HG02870 (cell line): ENCODE measurements at regions not wholly inside any gene's neighbourhood (a gene's known extent, or its start where the extent isn't known, plus 50 kb on each side); places are given as distances from the start of the nearest gene placed in this dataset.

Experiments
- ATAC-seq: cut with Tn5 transposase; IDR thresholded peaks from one replicate; pipeline ENCODE4 v1.9.1; 2021; ENCODE audit warnings: mild to moderate bottlenecking, moderate library complexity; ENCODE audit not compliant: unreplicated experiment

- ATAC-seq: no peak
Measured at GRCh38 chr7:130926001-130926691, 192.1 kb upstream of the KLF14 start.

DNA sequence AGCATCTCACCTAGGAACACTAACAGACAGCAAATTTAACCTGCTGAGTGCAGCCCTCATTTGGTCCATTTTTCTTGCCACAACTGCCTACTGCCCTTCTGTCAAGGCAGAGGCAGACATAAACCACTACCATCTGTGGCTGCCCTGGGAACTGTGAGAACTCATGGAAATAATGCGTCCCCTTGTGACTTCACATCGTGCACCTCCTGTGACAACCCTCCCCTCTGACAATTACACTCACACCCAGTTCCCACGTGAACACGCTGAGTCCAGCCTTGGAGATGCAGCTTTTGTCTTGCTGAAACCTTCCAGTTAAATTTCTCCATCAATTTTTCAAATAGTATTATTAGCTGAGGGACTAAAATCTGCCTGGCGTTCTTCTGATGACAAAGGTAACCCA is 193.1 kb upstream of the KLF14 start:
- no peak for ATAC-seq

- ATAC-seq: no peak
Measured at GRCh38 chr7:130927564-130927963, 193.6 kb upstream of the KLF14 start.

DNA sequence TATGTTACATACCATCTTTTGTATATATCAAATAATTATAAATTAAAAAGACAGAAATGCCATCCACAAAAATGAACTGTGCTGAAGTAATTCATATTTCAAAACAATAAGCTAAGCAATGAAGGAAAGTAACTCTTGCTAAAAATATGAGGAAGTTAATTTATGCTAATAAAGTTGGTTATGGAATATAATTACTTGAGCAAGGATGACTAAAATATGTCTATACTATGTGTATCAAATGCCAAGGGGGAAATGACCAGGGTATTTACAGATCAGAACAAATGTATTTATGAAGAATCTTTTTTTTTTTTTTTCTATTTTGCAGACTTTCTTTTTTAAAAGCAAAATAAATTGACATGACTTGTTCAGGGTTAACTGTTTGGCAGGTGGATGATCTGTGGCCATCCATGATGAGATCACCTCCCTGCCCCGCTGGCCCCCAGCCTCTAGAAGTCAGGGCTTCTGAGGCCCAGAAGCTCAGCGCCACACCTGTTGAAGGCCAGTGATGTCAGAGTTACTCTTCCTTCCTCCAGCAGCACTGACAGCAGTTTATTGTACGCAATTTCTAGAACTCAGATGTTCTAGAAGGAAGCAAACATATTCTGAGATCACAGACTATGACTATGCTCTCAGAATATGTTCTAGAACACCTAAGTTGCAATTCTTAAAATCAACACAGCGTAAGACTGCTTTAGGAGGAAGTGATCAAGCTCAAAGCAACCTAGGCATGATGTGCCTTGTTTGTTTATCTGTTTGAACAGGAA is 196.1 kb upstream of the KLF14 start:
- peak; percentile 29 for ATAC-seq

GRCh38 chr7:130930681-130931080 is 196.7 kb upstream of the KLF14 start:
- ATAC-seq: no peak

DNA sequence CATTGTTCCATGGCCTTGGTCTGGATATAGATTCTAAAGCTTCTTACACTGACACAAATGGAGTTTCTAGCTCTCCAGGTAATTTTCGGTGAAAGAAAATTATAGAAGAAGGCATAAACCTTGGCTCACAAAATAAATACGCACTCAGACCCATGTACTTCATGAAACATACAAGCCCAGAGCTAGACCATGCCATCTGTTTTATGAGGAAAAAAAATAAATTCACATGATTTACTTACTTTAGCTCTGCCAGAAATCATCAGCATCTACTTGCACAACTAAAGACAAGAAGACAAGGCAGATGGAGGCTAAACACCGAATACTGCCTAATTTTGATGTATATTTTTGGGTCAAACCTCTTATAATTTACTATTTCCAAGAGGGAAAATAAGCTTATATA is 197.4 kb upstream of the KLF14 start:
- no peak for ATAC-seq

DNA sequence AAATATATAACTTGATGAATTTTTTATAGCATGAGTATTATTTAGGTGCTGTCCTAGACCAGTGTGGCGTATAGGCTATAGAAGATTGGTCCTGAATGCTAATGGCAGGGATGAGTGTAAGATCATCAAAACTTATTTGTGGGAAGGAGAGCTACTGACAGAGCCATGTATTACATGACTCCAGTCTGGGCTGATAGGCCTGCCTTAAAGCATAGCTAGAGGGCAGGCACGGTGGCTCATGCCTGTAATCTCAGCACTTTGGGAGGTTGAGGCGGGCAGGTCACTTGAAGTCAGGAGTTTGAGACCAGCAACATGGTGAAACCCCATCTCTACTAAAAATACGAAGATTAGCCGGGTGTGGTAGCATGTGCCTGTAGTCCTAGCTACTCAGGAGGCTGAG is 198.1 kb upstream of the KLF14 start:
- ATAC-seq: no peak

DNA sequence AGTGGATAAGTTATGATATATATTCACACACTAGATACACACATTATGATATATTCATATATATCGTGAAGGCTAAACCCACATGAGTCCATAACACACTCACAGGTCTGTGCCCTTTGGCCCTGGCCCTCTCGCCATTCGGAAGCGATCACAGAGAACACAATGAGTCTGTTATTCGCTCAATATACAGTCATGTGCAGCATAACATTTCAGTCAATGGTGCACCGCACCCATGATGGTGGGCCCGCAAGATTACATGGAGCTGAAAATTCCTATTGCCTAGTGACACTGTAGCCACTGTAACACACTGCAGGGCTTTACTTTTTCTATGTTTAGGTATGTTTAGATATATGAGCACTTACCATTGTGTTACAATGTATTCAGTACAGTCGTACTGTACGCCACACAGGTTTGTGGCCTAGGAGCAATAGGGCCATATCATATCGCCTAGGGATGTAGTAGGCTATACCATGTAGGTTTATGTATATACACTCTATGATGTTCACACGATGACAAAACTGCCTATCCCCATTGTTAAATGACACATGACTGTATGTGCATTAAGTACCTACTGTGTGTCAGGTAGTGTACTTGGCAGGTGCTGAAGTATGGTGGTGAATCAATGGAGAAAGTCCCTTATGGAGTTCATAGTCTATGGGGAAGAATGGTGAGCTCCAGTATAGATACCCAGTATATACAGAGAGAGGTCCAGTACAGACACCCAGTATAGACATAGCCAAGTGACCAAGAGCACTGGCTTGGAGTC is 198.8 kb upstream of the KLF14 start:
- ATAC-seq: no peak

DNA sequence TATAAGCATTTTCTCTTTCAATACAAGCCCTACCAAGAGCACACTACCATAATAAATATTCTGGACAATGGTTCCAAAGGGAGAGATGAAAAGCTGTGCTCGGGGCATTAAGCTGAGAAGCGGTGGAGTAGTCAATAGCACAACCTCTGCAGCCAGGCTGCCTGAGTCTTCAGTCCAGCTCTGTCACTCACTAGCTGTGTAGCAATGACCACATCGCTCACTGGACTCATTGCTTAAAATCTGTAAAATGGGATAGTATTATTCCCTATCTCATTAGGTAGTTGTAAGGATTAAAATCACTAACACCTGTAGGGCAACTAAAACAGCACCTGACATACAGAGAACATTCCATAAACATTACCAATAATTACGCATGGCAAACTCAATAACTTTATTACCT is 199.9 kb upstream of the KLF14 start:
- no peak for ATAC-seq

GRCh38 chr7:130935564-130936157 is 201.7 kb upstream of the KLF14 start:
- ATAC-seq: no peak

- ATAC-seq: no peak
Measured at GRCh38 chr7:130936202-130936931, 202.4 kb upstream of the KLF14 start.

- no peak for ATAC-seq
Measured at GRCh38 chr7:130937016-130937415, 203.0 kb upstream of the KLF14 start.

DNA sequence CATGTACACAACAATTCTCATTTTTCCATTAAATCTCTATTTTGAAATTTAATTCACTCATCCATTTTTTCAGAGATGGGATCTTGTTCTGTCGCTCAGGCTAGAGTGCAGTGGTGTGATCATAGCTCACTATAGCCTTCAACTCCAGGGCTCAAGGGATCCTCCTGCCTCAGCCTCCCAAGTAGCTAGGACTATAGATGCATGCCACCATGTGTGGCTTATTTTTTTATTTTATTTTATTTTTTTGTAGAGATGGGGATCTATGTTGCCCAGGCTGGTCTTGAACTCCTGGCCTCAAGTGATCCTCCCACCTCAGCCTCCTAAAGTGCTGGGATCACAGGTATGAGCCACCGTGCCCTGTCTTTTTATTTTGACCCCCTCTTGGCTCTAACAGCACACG is 203.8 kb upstream of the KLF14 start:
- ATAC-seq: no peak

GRCh38 chr7:130938661-130939060 is 204.7 kb upstream of the KLF14 start:
- ATAC-seq: no peak

DNA sequence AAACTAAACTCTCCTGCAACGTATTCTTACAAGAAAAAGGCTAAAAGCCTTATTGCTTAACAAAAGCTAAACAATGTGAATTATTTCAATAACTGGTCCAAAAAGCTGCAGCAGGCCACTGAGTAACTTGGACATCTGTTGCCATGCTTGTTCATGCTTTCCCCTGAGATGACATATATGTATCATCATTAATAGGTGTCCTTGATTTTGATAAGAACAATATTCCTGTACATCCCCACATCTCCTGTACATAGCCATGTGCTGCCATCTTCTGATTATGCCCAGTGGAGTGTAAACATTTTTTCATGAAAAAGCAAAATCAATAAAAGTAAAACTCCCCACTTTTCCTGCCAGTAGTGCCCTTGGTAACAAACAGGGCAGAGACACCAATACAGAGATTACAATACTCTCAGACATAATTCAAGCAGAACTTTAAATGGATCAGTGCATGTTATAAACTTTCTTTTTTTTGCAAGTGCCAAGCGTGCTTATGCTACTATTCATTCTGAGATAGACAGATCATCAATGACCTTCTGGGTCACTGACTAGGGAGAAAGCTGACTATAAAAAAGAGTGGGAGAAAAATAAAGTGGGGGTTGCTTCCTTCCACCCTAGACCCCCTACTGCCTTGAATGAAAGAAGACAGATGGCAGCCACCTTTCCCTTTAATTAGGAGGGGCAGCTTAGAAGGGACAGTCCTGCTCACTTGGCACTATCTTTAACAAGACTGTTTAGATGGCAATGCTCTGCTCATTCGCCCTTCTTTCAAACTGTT is 205.5 kb upstream of the KLF14 start:
- ATAC-seq: no peak

DNA sequence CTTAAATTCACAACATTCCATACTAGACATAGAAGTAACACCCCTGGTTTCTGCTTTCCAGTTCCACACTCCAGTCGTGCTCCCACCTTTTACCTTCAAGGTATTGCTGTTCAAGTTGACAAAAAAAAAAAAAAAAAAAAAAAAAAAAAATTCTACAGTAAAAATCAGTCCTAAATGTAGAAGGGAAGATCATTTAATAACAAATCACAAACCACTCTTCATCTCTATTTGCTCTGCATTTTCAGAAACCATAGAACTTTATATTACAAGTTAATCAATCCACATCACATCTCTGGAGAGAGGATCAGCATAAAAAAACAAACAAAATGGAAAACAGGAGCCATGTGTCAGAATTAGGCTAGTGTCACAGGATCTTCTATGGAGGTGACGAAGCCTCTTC is 206.3 kb upstream of the KLF14 start:
- ATAC-seq: no peak

GRCh38 chr7:130940907-130941306 is 206.9 kb upstream of the KLF14 start:
- ATAC-seq: no peak

- no peak for ATAC-seq
Measured at GRCh38 chr7:130941322-130942210, 207.6 kb upstream of the KLF14 start.
